ENCODE measurements at regions not wholly inside any gene's neighbourhood (a gene's known extent, or its start where the extent isn't known, plus 50 kb on each side); places are given as distances from the start of the nearest gene placed in this dataset.

DNA sequence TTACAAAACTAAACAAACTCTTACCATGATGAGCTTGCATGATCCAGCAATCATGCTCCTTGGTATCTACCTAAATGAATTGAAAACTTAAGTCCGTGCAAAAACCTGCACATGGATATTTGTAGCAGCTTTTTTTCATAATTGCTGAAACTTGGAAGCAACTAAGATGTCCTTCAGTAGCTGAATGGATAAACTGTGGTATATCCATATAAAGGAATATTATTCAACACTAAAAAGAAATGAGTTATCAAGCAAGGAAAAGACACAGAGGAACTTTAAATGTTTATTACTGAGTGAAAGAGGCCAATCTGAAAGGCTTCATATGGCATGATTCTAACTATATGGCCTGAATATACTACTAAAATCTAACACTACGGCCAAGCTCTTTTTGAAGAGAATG is 139.1 kb upstream of the ZNF608 start:
- in situ Hi-C loops (cut with HindIII; ENCODE audit: low pct_unique_long_range_greater_than_20kb, low sequenced_read_pairs), result no loop called here
- DNase-seq (ENCODE audit: low read depth, low spot score), result no peak
- Histone ChIP-seq H3K36me3 (ENCODE audit: control insufficient read depth, insufficient read depth, low read length) (no peaks in the 10 kb centered on the region), H3K4me3 (ENCODE audit: low read depth in 2 of 2, low read length in 2 of 2) (no peak overlapping the region), H3K9me3 (ENCODE audit: control insufficient read depth, insufficient read depth, low read depth, low read length) (no peaks in the 10 kb centered on the region), H3K27me3 (ENCODE audit: control insufficient read depth, insufficient read depth, low read length) (no peaks in the 10 kb centered on the region), H3K27ac (ENCODE audit: low read length) (no peak overlapping the region), H3K4me1 (ENCODE audit: control insufficient read depth, insufficient read depth, low read length) (peaks cover 19% of the 10 kb centered on the region)
- TF ChIP-seq, protein P1, sequence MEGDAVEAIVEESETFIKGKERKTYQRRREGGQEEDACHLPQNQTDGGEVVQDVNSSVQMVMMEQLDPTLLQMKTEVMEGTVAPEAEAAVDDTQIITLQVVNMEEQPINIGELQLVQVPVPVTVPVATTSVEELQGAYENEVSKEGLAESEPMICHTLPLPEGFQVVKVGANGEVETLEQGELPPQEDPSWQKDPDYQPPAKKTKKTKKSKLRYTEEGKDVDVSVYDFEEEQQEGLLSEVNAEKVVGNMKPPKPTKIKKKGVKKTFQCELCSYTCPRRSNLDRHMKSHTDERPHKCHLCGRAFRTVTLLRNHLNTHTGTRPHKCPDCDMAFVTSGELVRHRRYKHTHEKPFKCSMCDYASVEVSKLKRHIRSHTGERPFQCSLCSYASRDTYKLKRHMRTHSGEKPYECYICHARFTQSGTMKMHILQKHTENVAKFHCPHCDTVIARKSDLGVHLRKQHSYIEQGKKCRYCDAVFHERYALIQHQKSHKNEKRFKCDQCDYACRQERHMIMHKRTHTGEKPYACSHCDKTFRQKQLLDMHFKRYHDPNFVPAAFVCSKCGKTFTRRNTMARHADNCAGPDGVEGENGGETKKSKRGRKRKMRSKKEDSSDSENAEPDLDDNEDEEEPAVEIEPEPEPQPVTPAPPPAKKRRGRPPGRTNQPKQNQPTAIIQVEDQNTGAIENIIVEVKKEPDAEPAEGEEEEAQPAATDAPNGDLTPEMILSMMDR (IDR thresholded peaks at IDR 0.05), result no peak
- TF ChIP-seq, protein P2, sequence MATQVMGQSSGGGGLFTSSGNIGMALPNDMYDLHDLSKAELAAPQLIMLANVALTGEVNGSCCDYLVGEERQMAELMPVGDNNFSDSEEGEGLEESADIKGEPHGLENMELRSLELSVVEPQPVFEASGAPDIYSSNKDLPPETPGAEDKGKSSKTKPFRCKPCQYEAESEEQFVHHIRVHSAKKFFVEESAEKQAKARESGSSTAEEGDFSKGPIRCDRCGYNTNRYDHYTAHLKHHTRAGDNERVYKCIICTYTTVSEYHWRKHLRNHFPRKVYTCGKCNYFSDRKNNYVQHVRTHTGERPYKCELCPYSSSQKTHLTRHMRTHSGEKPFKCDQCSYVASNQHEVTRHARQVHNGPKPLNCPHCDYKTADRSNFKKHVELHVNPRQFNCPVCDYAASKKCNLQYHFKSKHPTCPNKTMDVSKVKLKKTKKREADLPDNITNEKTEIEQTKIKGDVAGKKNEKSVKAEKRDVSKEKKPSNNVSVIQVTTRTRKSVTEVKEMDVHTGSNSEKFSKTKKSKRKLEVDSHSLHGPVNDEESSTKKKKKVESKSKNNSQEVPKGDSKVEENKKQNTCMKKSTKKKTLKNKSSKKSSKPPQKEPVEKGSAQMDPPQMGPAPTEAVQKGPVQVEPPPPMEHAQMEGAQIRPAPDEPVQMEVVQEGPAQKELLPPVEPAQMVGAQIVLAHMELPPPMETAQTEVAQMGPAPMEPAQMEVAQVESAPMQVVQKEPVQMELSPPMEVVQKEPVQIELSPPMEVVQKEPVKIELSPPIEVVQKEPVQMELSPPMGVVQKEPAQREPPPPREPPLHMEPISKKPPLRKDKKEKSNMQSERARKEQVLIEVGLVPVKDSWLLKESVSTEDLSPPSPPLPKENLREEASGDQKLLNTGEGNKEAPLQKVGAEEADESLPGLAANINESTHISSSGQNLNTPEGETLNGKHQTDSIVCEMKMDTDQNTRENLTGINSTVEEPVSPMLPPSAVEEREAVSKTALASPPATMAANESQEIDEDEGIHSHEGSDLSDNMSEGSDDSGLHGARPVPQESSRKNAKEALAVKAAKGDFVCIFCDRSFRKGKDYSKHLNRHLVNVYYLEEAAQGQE (IDR thresholded peaks at IDR 0.05; ENCODE audit: insufficient read depth in 1 of 2, low read depth in 2 of 2, low read length in 1 of 2), result no peak
- no peak for TF ChIP-seq SIN3A (IDR thresholded peaks at IDR 0.05; ENCODE audit: borderline replicate concordance, insufficient read depth, low read depth, low read length)
- no peak for TF ChIP-seq TCF7L2 (IDR thresholded peaks at IDR 0.05; ENCODE audit: low read depth, low read length)
- TF ChIP-seq POLR2AphosphoS5 (IDR thresholded peaks at IDR 0.05; ENCODE audit: low read depth, low read length), result no peak
- ChIA-PET CTCF (no interaction called here), POLR2A (no interaction called here)
- ATAC-seq, result no peak
- BruUV-seq (replicated peaks), result no TSS peak
- intact Hi-C loops (cut with micrococcal nuclease; ENCODE audit: unreplicated experiment), result no loop called here

DNA sequence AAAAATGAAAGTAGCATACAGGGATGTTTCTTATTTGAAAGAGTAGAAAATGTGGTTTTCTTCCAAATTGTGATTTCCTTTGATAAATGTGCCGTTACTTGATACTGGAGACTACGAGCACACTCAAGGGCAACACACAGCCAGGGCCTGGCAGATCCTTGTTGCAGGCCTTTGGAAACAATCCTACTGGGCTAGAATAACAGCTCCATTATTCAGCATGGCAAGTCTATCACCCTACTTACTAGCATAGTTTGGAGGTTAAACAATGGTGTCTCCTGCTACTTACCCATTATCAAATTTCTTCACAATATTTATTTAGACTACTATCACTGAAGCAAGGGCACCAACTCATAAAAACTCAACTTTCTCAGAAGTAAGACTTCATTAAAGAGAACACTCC is 140.8 kb upstream of the ZNF608 start:
- ATAC-seq (no peak), DNase-seq (ENCODE audit: low read depth, low spot score) (no peak)
- peak overlapping the region; percentile 65; the same call in 1 of the 2 replicates for H3K27ac ChIP-seq (ENCODE audit: low read length)
- BruUV-seq (replicated peaks), result no TSS peak
- no peaks in the 10 kb centered on the region for H3K27me3 ChIP-seq (ENCODE audit: control insufficient read depth, insufficient read depth, low read length)
- H3K36me3 ChIP-seq (ENCODE audit: control insufficient read depth, insufficient read depth, low read length), result no peaks in the 10 kb centered on the region
- no peaks in the 10 kb centered on the region for H3K9me3 ChIP-seq (ENCODE audit: control insufficient read depth, insufficient read depth, low read depth, low read length)
- H3K4me1 ChIP-seq (ENCODE audit: control insufficient read depth, insufficient read depth, low read length), result peaks cover 19% of the 10 kb centered on the region
- H3K4me3 ChIP-seq (ENCODE audit: low read depth in 2 of 2, low read length in 2 of 2), result no peak overlapping the region
- ChIA-PET CTCF (interaction anchor here (0.6 kb wide), 1 partner anchor 203 kb away, joined by 3 read pairs; no protein-coding TSS in a partner anchor), POLR2A (no interaction called here)
- no peak for TF ChIP-seq TCF7L2 (IDR thresholded peaks at IDR 0.05; ENCODE audit: low read depth, low read length)
- no peak for TF ChIP-seq SIN3A (IDR thresholded peaks at IDR 0.05; ENCODE audit: borderline replicate concordance, insufficient read depth, low read depth, low read length)
- TF ChIP-seq, protein P2 (IDR thresholded peaks at IDR 0.05; ENCODE audit: insufficient read depth in 1 of 2, low read depth in 2 of 2, low read length in 1 of 2), result no peak
- no peak for TF ChIP-seq POLR2AphosphoS5 (IDR thresholded peaks at IDR 0.05; ENCODE audit: low read depth, low read length)
- TF ChIP-seq, protein P1 (IDR thresholded peaks at IDR 0.05), result no peak
- intact Hi-C loops (cut with micrococcal nuclease; ENCODE audit: unreplicated experiment) (no loop called here), in situ Hi-C loops (cut with HindIII; ENCODE audit: low pct_unique_long_range_greater_than_20kb, low sequenced_read_pairs) (no loop called here)
